NCI-H2029 (cell line): ENCODE measurements at regions not wholly inside any gene's neighbourhood (a gene's known extent, or its start where the extent isn't known, plus 50 kb on each side); places are given as distances from the start of the nearest gene placed in this dataset.
"Not testable (repeated sequence)": the region's sequence is repeated elsewhere in the genome, so short reads cannot be mapped to it uniquely, and the experiment has no call there.

ENCODE experiments used
- DNase-seq: peaks from one replicate; lab custom pipeline; 2025; lab: John Stamatoyannopoulos, UW

DNA sequence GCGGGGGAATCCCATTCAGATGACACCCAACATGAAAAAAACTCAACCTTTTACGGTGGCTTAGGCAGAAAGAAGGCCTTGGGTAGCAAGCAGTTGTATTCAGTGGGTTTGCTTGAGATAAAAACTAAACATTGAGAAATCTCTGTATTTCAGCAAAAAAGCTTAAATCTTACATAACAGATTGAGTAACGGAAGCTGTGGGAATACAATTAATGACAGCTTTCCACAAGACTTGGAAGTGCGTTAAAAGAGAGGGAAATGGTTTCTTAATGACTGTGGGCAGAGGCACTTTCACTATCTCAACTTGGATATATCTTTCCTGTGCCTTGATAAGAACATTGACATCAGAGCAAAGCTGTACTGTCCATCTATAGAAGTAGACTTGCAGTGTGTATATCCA, 418.5 kb upstream of the HS3ST1 start:
- no peak for DNase-seq

- DNase-seq: no peak
These were observed 415.2 kb upstream of the HS3ST1 start for GRCh38 chr4:11843927-11844326.

- no peak for DNase-seq
These were observed 414.6 kb upstream of the HS3ST1 start for GRCh38 chr4:11843340-11843739.

DNA sequence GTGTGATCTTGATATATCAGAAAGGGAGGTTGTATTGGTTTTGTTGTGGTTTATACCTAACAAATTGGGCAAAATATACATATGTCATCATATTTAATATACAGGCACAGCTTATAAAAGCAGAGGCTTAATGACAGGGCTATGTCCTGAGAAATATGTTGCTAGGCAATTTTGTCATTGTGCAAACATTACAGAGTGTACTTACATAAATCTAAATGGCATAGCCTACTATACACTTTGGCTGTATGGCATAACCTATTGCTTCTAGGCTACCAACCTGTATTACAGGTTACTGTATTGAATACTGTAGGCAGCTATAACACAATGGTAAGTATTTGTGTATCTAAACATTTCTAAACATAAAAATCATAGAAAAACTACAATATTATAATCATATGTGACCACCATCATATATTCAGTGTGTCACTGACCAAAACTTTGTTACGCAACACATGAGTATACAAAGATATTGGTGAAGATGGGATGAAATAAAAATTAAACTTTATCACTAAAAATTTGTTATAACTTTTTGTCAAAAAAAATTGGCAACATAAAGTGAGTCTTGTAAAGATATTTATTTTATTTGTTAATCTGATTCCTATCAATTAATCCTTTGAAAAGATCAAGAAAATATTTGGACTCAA, 414.0 kb upstream of the HS3ST1 start:
- DNase-seq: peak; percentile 15

DNA sequence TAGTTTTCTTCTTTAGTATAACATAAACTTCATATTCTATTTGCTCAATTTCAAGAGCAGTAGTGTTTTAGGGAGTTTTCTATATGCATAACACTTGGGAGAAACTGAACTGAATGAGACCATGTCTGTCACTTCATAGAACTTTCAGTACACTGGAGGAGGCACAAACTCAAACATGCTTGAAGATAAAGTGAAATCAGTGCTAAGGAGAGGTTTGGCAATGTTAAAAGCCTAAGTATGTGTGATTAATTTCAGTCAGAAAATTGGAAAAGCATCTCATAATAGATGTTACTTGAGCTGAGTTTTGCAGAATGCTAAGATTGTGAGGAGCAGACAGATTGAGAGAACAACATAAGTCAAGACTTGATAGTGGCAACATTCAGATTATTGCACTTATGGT, 411.2 kb upstream of the HS3ST1 start:
- no peak for DNase-seq

GRCh38 chr4:11831739-11832138, 403.0 kb upstream of the HS3ST1 start:
- no peak for DNase-seq

- no peak for DNase-seq
These were observed 395.9 kb upstream of the HS3ST1 start for GRCh38 chr4:11824566-11824965.

DNA sequence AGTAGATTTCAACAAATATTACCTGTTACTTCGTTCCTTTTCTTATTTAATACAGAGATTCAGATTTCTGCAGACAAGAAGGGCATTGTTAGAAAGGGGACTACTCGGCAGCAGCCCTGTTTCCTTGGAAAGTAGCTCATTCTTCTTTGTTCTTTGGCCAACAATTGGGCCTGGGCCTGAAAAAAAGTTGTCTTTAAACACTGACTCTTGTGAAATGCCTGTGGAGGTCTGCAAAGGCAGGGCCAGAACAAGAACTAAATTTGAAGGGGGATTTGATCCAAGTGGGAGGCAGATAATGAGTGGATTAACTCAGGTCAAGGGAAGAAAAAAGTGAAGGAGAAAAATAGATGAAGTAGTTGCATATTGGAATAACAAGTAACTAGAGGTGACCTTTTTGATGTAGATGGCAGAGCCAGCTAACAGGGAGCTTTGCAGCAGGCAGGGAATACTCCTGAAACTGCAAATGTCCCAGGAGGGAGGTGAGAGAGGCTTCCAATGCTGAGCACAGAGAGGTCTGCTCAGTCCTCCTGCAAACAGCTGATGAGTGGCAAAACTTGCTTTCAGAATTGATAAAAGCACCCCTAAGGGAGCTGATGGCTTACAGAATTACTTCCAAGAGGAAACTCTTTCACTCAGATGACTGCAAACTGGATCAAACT, 393.2 kb upstream of the HS3ST1 start:
- no peak for DNase-seq

GRCh38 chr4:11817088-11817487, 388.4 kb upstream of the HS3ST1 start:
- DNase-seq: no peak

GRCh38 chr4:11814758-11815157, 386.1 kb upstream of the HS3ST1 start:
- no peak for DNase-seq

DNA sequence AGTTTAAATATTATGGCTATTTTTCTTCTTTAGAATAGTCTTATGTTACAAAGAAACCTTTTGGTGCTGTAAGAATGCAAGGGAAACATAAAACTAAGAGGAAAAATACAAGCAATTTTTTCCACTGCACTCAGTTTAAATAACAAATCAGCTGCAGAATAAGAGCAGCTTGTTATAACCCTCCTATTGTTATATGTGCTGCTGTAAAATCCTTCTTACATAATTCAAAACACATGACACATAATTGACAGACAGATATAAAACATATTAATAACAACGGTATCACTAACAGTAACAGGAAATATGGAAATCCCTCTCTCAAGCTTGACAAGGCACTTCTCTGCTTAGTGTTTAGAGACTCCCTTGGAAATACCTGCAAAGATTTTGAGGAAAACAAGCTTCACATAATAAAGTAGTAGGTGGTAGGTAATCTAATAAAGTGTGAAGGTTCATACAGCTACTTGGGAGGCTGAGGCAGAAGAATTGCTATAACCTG, 385.3 kb upstream of the HS3ST1 start:
- no peak for DNase-seq

DNA sequence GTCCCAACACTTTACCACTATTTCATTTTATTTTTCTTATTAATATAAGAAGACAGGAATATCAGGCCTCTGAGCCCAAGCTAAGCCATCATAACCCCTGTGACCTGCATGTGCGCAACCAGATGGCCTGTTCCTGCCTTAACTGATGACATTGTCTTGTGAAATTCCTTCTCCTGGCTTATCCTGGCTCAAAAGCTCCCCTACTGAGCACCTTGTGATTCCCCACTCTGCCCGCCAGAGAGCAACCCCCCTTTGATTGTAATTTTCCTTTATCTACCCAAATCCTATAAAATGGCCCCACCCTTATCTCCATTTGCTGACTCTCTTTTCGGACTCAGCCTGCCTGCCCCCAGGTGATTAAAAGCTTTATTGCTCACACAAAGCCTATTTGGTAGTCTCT, 382.8 kb upstream of the HS3ST1 start:
- DNase-seq: not testable (repeated sequence)

DNA sequence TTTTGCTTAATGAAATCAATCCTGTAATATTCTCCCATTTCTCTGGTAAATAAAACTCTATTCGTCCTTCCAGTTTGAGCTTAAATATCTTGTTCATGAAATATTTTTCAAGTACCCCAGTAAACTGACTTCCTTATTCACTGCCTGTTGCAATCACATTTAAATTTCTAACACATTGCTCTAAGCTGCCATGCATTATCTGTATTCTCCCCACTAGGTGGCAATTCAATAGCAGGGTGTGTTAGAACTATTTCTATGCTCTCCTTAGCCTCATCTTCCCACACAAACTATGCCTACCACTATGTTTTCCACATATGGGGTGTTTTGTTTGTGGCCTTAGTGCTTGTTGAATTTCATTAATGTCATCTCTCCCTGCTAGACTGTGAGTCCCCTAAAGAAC, 377.1 kb upstream of the HS3ST1 start:
- no peak for DNase-seq

- DNase-seq: no peak
These were observed 373.1 kb upstream of the HS3ST1 start for GRCh38 chr4:11801466-11802446.

- no peak for DNase-seq
These were observed 370.5 kb upstream of the HS3ST1 start for GRCh38 chr4:11799196-11799595.

- no peak for DNase-seq
These were observed 363.1 kb upstream of the HS3ST1 start for GRCh38 chr4:11791797-11792196.

DNA sequence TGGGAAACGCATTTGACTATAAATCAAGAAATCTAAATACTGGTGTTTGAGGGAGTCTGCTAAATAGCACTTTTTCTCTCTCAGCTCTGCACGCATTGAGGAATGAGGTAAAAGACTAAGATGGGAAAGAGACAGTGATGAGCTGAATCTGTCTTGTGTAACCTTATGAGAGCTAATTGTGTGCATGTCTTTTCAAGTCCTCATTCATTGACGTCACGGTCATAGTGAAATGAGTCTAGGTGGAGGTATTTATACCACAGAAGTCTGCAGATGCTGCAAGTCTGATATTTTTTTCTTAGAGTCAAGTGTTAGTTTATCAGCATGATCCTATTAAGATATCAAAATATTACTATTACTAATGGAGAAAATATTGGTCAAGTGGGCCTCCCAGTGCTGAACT, 361.5 kb upstream of the HS3ST1 start:
- no peak for DNase-seq

GRCh38 chr4:11783588-11783987, 354.9 kb upstream of the HS3ST1 start:
- no peak for DNase-seq

- no peak for DNase-seq
These were observed 354.2 kb upstream of the HS3ST1 start for GRCh38 chr4:11782859-11783258.

GRCh38 chr4:11777447-11777846, 348.8 kb upstream of the HS3ST1 start:
- DNase-seq: no peak

DNA sequence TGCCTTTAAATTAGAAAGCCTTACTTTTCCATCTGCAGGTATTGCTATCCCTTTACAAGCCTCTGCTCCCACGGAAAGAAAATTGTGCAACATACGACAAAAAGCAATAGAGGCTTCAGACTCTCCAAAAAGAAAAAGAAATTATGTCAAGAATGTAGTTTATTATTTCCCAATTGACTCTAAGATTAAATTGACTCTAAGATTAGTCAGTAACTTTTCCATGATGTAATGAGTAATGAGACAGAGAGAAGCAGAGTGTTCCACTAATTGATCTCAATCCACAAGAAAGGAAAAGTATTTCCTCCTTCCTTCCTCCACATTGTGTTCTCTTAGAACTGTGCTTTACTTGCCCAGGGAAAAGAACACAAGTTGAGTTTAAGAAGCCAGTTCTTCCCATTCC, 345.7 kb upstream of the HS3ST1 start:
- DNase-seq: no peak

DNA sequence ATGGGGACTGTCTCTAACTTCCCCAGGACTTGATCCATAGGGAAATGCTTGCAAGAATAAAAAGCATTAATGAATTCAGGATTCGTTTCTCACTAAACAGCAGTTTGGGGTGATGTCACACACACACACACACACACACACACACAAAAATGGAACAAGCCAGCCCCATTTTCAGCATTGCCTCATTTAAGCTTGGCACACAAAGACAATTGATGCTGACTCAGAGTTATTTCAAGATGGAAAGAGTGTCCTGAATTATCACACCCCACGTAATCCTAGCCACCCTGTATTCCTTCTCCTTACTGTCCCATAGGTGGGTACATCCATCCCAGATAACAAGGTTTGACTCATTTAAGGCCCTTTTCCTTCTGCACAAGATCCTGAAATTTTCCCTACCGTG, 345.1 kb upstream of the HS3ST1 start:
- DNase-seq: no peak

DNA sequence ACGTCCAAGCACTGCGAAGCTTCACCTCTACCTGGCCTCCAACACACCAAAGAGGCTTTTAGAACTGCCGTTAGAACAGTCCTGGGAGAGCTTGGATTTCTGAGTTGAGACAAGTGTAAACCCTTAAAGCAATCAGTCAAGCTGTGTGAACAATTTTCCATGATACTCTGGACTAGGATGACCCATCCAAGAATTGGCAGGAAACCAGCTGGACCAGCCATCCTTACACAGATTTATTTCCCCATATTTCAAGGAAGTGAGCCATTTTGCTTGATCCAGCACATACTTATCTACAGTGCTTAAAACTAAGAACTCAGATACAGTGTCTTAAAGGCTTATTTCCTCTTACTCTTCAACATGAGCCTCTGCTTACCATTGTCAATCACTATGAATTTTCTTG, 340.7 kb upstream of the HS3ST1 start:
- no peak for DNase-seq
